ENCODE measurements at regions not wholly inside any gene's neighbourhood (a gene's known extent, or its start where the extent isn't known, plus 50 kb on each side); places are given as distances from the start of the nearest gene placed in this dataset.

DNA sequence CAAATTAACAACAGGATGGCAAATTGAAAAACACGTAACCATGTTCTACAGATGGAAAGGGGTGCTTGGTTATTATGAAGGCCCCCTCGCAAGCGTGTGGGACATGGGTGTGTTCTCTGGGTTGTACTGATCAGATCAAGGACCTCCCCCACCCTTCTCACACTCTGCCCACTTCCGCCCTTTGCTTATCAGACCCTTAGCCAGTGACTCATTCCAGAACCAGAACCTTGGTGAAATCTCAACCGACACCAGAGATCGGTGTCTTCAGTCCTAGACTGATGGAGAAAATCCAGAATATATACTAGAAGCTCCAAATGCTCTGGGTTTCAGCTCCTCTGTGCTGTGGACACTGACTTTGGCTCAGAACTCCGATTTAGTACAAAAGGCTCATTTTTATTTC is 64.9 kb downstream of the PTTG1 start:
- 80 to 89% methylated on average over 7 of the region's 7 CpGs for WGBS, 2 donors
- Histone ChIP-seq H3K27me3 (no peaks in the 10 kb centered on the region), H3K4me3 (no peak overlapping the region), H3K9me3 (no peaks in the 10 kb centered on the region), H3K4me1 (no peaks in the 10 kb centered on the region), H3K27ac (no peak overlapping the region), H3K36me3 (no peaks in the 10 kb centered on the region)
- no peak for DNase-seq (ENCODE audit: low spot score in 2 of 2)
- TF ChIP-seq EP300 (IDR thresholded peaks at IDR 0.05) (no peak), POLR2A (IDR thresholded peaks at IDR 0.05) (no peak)
- TF ChIP-seq, protein P1, sequence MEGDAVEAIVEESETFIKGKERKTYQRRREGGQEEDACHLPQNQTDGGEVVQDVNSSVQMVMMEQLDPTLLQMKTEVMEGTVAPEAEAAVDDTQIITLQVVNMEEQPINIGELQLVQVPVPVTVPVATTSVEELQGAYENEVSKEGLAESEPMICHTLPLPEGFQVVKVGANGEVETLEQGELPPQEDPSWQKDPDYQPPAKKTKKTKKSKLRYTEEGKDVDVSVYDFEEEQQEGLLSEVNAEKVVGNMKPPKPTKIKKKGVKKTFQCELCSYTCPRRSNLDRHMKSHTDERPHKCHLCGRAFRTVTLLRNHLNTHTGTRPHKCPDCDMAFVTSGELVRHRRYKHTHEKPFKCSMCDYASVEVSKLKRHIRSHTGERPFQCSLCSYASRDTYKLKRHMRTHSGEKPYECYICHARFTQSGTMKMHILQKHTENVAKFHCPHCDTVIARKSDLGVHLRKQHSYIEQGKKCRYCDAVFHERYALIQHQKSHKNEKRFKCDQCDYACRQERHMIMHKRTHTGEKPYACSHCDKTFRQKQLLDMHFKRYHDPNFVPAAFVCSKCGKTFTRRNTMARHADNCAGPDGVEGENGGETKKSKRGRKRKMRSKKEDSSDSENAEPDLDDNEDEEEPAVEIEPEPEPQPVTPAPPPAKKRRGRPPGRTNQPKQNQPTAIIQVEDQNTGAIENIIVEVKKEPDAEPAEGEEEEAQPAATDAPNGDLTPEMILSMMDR (IDR thresholded peaks at IDR 0.05): no peak

DNA sequence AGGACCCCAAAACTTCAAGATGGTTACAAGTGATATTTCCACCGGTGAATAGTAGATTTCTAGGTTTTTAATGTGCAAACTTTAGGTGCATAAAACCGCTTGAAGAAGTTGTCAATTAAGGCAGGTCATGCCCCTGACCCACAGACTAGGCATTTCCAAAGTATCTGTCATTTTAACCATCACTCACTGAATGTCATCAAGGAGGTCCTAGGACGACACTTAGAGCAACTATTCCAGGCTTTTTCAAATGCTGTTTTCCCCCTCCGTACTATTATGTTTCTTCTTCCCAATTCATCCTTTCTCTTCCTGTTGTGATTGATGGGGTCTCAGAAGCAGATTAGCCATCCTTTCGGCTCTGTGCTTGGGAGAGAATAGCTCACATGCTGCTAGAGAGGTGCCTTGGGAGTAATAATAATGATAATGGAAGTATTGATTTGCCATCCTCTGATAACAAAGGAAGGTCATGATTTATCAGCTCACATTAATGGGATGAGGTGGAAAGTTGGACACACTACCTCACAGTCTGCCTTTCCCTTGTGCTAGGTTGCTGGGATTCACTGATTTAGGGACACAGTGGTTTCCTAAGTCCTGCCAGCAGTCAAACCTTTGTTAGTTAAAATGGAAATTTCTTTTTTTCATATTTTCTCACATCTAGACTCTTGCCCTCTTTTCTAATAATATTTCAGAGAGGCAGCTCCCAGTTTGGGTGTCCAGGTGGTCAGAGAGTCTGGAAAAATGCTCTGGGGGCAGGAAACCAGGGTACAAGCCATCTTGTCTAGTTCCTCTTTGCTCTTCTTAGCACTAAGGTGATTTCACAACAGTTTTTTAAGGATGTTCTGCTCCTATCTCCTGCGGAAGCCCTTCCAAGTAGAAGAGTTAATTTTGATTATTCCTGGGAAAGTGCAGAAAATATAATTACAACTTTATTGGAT is 67.0 kb downstream of the PTTG1 start:
- Histone ChIP-seq H3K4me1 (no peaks in the 10 kb centered on the region), H3K36me3 (no peaks in the 10 kb centered on the region), H3K27ac (no peak overlapping the region), H3K27me3 (no peaks in the 10 kb centered on the region), H3K9me3 (no peaks in the 10 kb centered on the region), H3K4me3 (no peak overlapping the region)
- no peak for DNase-seq (ENCODE audit: low spot score in 2 of 2)
- no peak for TF ChIP-seq POLR2A (IDR thresholded peaks at IDR 0.05)
- TF ChIP-seq, protein P1 (IDR thresholded peaks at IDR 0.05): no peak
- no peak for TF ChIP-seq EP300 (IDR thresholded peaks at IDR 0.05)
- 70 to 82% methylated on average over 6 of the region's 6 CpGs for WGBS, 2 donors

DNA sequence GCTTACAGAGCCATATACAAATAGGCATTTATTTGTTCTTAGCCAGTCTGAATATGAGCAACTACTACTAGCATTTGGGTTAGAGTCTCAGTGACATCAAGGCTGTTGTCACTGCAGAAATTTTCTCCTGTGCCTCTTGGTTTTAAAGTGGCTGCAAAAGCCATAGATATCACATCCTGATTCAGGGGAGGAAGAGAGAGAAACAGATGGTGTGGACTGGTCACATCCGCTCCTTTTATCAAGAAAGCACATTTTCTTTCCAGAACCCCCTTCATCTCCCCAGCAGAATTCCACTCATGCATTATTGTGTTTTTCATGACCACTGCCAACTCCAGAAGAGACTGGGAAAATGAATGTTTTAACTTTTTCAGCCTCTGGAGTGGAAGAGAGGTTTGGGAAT is 69.8 kb downstream of the PTTG1 start:
- no peak for DNase-seq (ENCODE audit: low spot score in 2 of 2)
- no peaks in the 10 kb centered on the region for H3K27me3 ChIP-seq
- TF ChIP-seq, protein P1 (IDR thresholded peaks at IDR 0.05): no peak
- H3K4me3 ChIP-seq: no peak overlapping the region
- 93 to 96% methylated on average over 1 of the region's 1 CpG for WGBS, 2 donors
- no peaks in the 10 kb centered on the region for H3K36me3 ChIP-seq
- no peak overlapping the region for H3K27ac ChIP-seq
- no peaks in the 10 kb centered on the region for H3K9me3 ChIP-seq
- no peaks in the 10 kb centered on the region for H3K4me1 ChIP-seq

DNA sequence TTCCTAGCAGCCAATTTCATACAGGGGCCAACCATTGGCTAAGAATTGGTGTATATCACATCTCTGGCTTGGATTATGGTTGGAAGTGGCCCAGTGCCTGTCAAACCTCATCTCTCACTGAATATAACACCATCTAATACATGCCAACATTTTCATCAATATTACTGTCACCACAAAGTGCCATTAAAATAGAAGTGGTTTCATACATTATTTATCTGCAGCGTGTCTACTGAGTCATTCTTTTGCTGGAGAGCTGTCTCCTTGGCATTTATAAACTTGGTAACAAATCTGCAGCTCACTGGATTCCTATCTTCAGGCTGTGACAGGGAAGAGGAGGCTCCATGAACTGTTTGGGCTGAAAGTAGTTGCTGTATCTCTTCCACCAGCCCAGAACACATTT is 70.9 kb downstream of the PTTG1 start:
- 50 to 80% methylated on average over 1 of the region's 1 CpG for WGBS, 2 donors
- H3K36me3 ChIP-seq: no peaks in the 10 kb centered on the region
- no peak overlapping the region for H3K27ac ChIP-seq
- DNase-seq (ENCODE audit: low spot score in 2 of 2): no peak
- no peaks in the 10 kb centered on the region for H3K27me3 ChIP-seq
- no peaks in the 10 kb centered on the region for H3K4me1 ChIP-seq
- TF ChIP-seq, protein P1 (IDR thresholded peaks at IDR 0.05): no peak
- TF ChIP-seq POLR2A (IDR thresholded peaks at IDR 0.05): no peak
- no peak for TF ChIP-seq EP300 (IDR thresholded peaks at IDR 0.05)
- no peak overlapping the region for H3K4me3 ChIP-seq
- H3K9me3 ChIP-seq: no peaks in the 10 kb centered on the region

DNA sequence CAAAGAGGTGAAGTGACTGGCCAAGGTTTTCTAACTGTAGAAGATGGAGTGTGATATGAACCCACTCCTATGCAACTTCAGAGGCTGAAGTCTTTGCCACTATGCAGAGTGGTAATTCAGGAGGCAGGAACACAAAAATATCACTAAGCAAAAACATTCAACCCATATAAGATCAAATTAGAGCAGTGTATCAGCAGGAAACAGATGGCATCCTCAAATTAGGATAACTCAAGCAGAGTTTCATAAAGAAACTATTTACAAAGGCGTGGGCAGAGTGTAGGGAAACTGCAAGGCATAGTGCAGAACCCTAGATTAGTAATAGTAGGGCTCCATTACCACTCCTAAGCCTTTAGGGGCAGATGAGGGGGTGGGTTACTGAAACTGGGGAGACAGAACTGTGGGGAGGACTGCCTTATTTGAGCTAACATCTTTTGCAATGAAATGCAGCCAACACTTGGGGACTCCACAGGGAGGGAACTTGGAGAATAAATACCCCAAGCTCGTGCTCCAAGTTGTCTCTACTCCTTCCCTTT is 72.2 kb downstream of the PTTG1 start:
- Histone ChIP-seq H3K4me1 (no peaks in the 10 kb centered on the region), H3K27ac (no peak overlapping the region), H3K27me3 (no peaks in the 10 kb centered on the region), H3K9me3 (no peaks in the 10 kb centered on the region), H3K4me3 (no peak overlapping the region), H3K36me3 (no peaks in the 10 kb centered on the region)
- 57 to 61% methylated on average over 2 of the region's 2 CpGs for WGBS, 2 donors
- DNase-seq (ENCODE audit: low spot score in 2 of 2): no peak
- TF ChIP-seq EP300 (IDR thresholded peaks at IDR 0.05) (no peak), POLR2A (IDR thresholded peaks at IDR 0.05) (no peak)
- TF ChIP-seq, protein P1 (IDR thresholded peaks at IDR 0.05): no peak
